ENCODE measurements at regions not wholly inside any gene's neighbourhood (a gene's known extent, or its start where the extent isn't known, plus 50 kb on each side); places are given as distances from the start of the nearest gene placed in this dataset.

GRCh38 chr13:111962431-111962891 is 104.5 kb upstream of the SOX1 start:
- Mint-ChIP-seq H3K27me3 (peaks cover 7% of the 10 kb centered on the region), H3K36me3 (ENCODE audit: insufficient read depth) (no peaks in the 10 kb centered on the region), H3K9me3 (ENCODE audit: low read depth) (no peaks in the 10 kb centered on the region), H3K4me1 (ENCODE audit: low read depth) (no peaks in the 10 kb centered on the region), H3K4me3 (ENCODE audit: low read depth) (no peak overlapping the region), H3K27ac (no peak overlapping the region)
- DNase-seq (ENCODE audit: low spot score, unreplicated experiment) = no peak
- no peak for TF ChIP-seq CTCF (IDR thresholded peaks at IDR 0.05; ENCODE audit: unreplicated experiment)

- Mint-ChIP-seq H3K27me3 (peaks cover 8% of the 10 kb centered on the region), H3K36me3 (ENCODE audit: insufficient read depth) (no peaks in the 10 kb centered on the region), H3K9me3 (ENCODE audit: low read depth) (no peaks in the 10 kb centered on the region), H3K4me1 (ENCODE audit: low read depth) (no peaks in the 10 kb centered on the region), H3K4me3 (ENCODE audit: low read depth) (no peak overlapping the region), H3K27ac (no peak overlapping the region)
- no peak for DNase-seq (ENCODE audit: low spot score, unreplicated experiment)
- TF ChIP-seq CTCF (IDR thresholded peaks at IDR 0.05; ENCODE audit: unreplicated experiment) = no peak
Measured at GRCh38 chr13:111963031-111963430, 103.9 kb upstream of the SOX1 start.

- no peak for DNase-seq (ENCODE audit: low spot score, unreplicated experiment)
- Mint-ChIP-seq H3K9me3 (ENCODE audit: low read depth) (no peaks in the 10 kb centered on the region), H3K36me3 (ENCODE audit: insufficient read depth) (no peaks in the 10 kb centered on the region), H3K4me3 (ENCODE audit: low read depth) (no peak overlapping the region), H3K4me1 (ENCODE audit: low read depth) (no peaks in the 10 kb centered on the region), H3K27me3 (peaks cover 16% of the 10 kb centered on the region), H3K27ac (no peak overlapping the region)
- TF ChIP-seq CTCF (IDR thresholded peaks at IDR 0.05; ENCODE audit: unreplicated experiment) = no peak
Measured at GRCh38 chr13:111964411-111965035, 102.4 kb upstream of the SOX1 start.

- Mint-ChIP-seq H3K4me3 (ENCODE audit: low read depth) (no peak overlapping the region), H3K27me3 (peaks cover 19% of the 10 kb centered on the region), H3K36me3 (ENCODE audit: insufficient read depth) (no peaks in the 10 kb centered on the region), H3K4me1 (ENCODE audit: low read depth) (peaks cover 2% of the 10 kb centered on the region), H3K9me3 (ENCODE audit: low read depth) (no peaks in the 10 kb centered on the region), H3K27ac (no peak overlapping the region)
- no peak for DNase-seq (ENCODE audit: low spot score, unreplicated experiment)
- TF ChIP-seq CTCF (IDR thresholded peaks at IDR 0.05; ENCODE audit: unreplicated experiment) = no peak
Measured at GRCh38 chr13:111965466-111966214, 101.3 kb upstream of the SOX1 start.

- TF ChIP-seq CTCF (IDR thresholded peaks at IDR 0.05; ENCODE audit: unreplicated experiment) = no peak
- no peaks in the 10 kb centered on the region for H3K9me3 Mint-ChIP-seq (ENCODE audit: low read depth)
- no peak overlapping the region for H3K27ac Mint-ChIP-seq
- H3K4me1 Mint-ChIP-seq (ENCODE audit: low read depth) = peaks cover 3% of the 10 kb centered on the region
- no peak for DNase-seq (ENCODE audit: low spot score, unreplicated experiment)
- no peak overlapping the region for H3K4me3 Mint-ChIP-seq (ENCODE audit: low read depth)
- no peaks in the 10 kb centered on the region for H3K36me3 Mint-ChIP-seq (ENCODE audit: insufficient read depth)
- peaks cover 27% of the 10 kb centered on the region for H3K27me3 Mint-ChIP-seq
Measured at GRCh38 chr13:111966933-111967332, 100.0 kb upstream of the SOX1 start.

Measured in progenitor cell of endocrine pancreas (in vitro differentiated cells).